Gastroesophageal sphincter (tissue), 4 donors: ENCODE measurements at regions not wholly inside any gene's neighbourhood (a gene's known extent, or its start where the extent isn't known, plus 50 kb on each side); places are given as distances from the start of the nearest gene placed in this dataset.
"Not testable (repeated sequence)": the region's sequence is repeated elsewhere in the genome, so short reads cannot be mapped to it uniquely, and the experiment has no call there.

ENCODE experiments used
- ATAC-seq: fragments of 150-250 bp; one replicate; pipeline ENCODE4 v1.9.1; 2016; ENCODE audit warnings: mild to moderate bottlenecking, moderate library complexity
- H3K27ac ChIP-seq, 4 donors: fragments of 200-600 bp; sonication (generic) in 3 of 4; 1 replicate in 3 of 4; 2 replicates in 1 of 4; pipeline ENCODE4 v1.5.1; 2016 to 2019
- H3K27me3 ChIP-seq: fragments of 200-600 bp; sonication (generic); one replicate; pipeline ENCODE4 v1.5.1; 2019
- H3K36me3 ChIP-seq, 2 donors: fragments of 200-600 bp; sonication (generic); one replicate each; pipeline ENCODE4 v1.5.1; 2019; ENCODE audit warnings: control low read depth in 1 of 2
- H3K4me1 ChIP-seq, 3 donors: fragments of 200-600 bp; sonication (generic); 1 replicate in 2 of 3; 2 replicates in 1 of 3; pipeline ENCODE4 v1.5.1; 2016 to 2019; ENCODE audit warnings: control low read depth in 2 of 3
- H3K4me3 ChIP-seq, 2 donors: fragments of 200-600 bp; sonication (generic); one replicate each; pipeline ENCODE4 v1.5.1; 2019; ENCODE audit warnings: mild to moderate bottlenecking in 1 of 2, moderate library complexity in 1 of 2
- H3K9me3 ChIP-seq, 3 donors: fragments of 200-600 bp; sonication (generic); one replicate each; pipeline ENCODE4 v1.5.1; 2017 to 2019; ENCODE audit warnings: control low read depth in 2 of 3
- EP300 ChIP-seq: sonication (generic); formaldehyde crosslinking; IDR thresholded peaks from one replicate; pipeline ENCODE4 v1.6.1; 2017; ENCODE audit warnings: antibody characterized with exemption, mild to moderate bottlenecking
- POLR2A ChIP-seq, 2 donors: fragments of 450-650 bp; IDR thresholded peaks; one replicate each; pipeline ENCODE4 v1.6.1; 2017; ENCODE audit warnings: antibody characterized with exemption in 2 of 2, mild to moderate bottlenecking in 2 of 2, moderate library complexity in 1 of 2
- POLR2AphosphoS5 ChIP-seq: sonication (generic); formaldehyde crosslinking; IDR thresholded peaks from one replicate; pipeline ENCODE4 v1.6.1; 2017; ENCODE audit warnings: antibody characterized with exemption
- WGBS, 2 donors: methylation state at CpG; one replicate each; pipeline ENCODE4 v1.1.5; 2018; ENCODE audit warnings: low coverage in 1 of 2; 5-methylcytosine and 5-hydroxymethylcytosine counted together
- TF ChIP-seq, protein P1 (sequence below), 4 experiments: fragments of 200-600 bp in 2 of 4; fragments of 450-650 bp in 2 of 4; sonication (generic) in 1 of 4; IDR thresholded peaks; one replicate each; pipeline ENCODE4 v1.5.1; 2017 to 2019; ENCODE audit warnings: antibody characterized with exemption in 4 of 4, mild to moderate bottlenecking in 2 of 4, moderate library complexity in 2 of 4

DNA sequence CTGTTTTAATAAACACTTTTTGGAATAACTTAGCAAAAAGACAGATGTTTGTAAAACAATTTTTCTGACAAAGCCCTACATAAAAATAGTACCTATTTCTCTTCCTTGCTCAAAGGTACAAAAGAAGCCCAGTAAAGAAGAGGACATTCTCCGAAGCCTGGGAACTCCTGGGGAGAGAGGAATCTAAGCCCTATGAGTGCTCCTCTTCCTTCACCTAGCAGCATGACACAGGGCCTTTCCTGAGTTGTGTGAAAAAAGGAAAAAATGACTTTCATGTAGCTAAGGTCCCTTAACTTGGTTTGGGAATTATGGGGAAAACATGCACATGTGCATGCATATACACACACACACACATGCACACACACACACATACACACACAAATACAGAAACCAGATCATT is 586.9 kb downstream of the TMA16 start:
- H3K9me3 ChIP-seq, result no peaks in the 10 kb centered on the region
- no peaks in the 10 kb centered on the region for H3K4me1 ChIP-seq
- ATAC-seq, result no peak
- no peak overlapping the region for H3K27ac ChIP-seq
- H3K27me3 ChIP-seq, result no peaks in the 10 kb centered on the region
- no peak overlapping the region for H3K4me3 ChIP-seq
- H3K36me3 ChIP-seq, result no peaks in the 10 kb centered on the region
- WGBS, 2 donors, result 65 to 100% methylated on average over 1 of the region's 1 CpG
- TF ChIP-seq POLR2AphosphoS5 (no peak), EP300 (no peak), POLR2A (IDR thresholded peaks at IDR 0.05) (no peak)
- TF ChIP-seq, protein P1, sequence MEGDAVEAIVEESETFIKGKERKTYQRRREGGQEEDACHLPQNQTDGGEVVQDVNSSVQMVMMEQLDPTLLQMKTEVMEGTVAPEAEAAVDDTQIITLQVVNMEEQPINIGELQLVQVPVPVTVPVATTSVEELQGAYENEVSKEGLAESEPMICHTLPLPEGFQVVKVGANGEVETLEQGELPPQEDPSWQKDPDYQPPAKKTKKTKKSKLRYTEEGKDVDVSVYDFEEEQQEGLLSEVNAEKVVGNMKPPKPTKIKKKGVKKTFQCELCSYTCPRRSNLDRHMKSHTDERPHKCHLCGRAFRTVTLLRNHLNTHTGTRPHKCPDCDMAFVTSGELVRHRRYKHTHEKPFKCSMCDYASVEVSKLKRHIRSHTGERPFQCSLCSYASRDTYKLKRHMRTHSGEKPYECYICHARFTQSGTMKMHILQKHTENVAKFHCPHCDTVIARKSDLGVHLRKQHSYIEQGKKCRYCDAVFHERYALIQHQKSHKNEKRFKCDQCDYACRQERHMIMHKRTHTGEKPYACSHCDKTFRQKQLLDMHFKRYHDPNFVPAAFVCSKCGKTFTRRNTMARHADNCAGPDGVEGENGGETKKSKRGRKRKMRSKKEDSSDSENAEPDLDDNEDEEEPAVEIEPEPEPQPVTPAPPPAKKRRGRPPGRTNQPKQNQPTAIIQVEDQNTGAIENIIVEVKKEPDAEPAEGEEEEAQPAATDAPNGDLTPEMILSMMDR (IDR thresholded peaks at IDR 0.05), result no peak

DNA sequence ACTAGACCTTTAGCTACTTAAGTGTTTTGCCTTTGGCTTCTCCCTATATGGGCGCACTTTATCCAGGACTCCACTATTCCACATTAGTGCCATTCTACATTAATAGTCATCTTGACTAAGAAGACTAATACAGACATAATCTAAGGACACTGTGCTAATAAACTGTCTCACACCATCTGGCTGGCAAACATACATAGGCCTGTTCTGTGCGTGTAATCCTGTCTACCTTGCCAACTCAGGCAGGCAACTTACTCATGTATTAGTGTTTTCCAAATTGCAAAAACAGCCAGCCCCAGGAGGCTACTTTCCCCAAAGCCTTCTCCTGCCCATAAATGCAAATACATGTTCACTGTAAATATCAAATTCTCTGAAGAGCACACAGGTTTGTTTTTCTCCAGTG is 587.3 kb downstream of the TMA16 start:
- TF ChIP-seq EP300 (no peak), POLR2A (IDR thresholded peaks at IDR 0.05) (no peak), POLR2AphosphoS5 (no peak)
- TF ChIP-seq, protein P1 (IDR thresholded peaks at IDR 0.05), result no peak
- Histone ChIP-seq H3K27ac (no peak overlapping the region), H3K4me1 (no peaks in the 10 kb centered on the region), H3K36me3 (no peaks in the 10 kb centered on the region), H3K27me3 (no peaks in the 10 kb centered on the region), H3K4me3 (no peak overlapping the region), H3K9me3 (no peaks in the 10 kb centered on the region)
- ATAC-seq, result no peak
- 84 to 100% methylated on average over 1 to 2 of the region's 2 CpGs for WGBS, 2 donors

DNA sequence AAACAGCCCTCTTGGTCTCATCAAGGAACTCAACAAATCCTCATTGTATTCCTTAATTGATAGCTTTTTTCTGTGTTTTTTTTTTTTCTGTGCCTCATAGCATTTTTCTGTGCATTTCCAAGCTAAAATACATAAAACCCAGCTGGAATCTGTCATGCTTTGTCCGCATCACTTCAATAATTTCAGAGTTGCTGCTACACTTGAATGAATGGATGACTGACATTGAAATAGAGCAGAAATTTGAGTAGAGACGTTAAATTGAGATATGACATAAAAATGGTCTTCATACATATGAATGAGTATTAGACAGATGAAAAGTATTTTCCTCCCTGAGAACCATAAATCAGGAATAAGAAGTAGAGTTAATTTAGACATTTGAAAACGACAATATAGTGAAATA is 593.2 kb downstream of the TMA16 start:
- 66 to 70% methylated on average over 3 of the region's 3 CpGs for whole genome bisulfite sequencing, 2 donors
- TF ChIP-seq EP300 (no peak), POLR2A (IDR thresholded peaks at IDR 0.05) (no peak), POLR2AphosphoS5 (no peak)
- TF ChIP-seq, protein P1 (IDR thresholded peaks at IDR 0.05), result no peak
- H3K4me3 ChIP-seq, result no peak overlapping the region
- ATAC-seq, result no peak
- H3K27me3 ChIP-seq, result no peaks in the 10 kb centered on the region
- H3K36me3 ChIP-seq, result no peaks in the 10 kb centered on the region
- no peaks in the 10 kb centered on the region for H3K4me1 ChIP-seq
- no peaks in the 10 kb centered on the region for H3K9me3 ChIP-seq
- no peak overlapping the region for H3K27ac ChIP-seq

DNA sequence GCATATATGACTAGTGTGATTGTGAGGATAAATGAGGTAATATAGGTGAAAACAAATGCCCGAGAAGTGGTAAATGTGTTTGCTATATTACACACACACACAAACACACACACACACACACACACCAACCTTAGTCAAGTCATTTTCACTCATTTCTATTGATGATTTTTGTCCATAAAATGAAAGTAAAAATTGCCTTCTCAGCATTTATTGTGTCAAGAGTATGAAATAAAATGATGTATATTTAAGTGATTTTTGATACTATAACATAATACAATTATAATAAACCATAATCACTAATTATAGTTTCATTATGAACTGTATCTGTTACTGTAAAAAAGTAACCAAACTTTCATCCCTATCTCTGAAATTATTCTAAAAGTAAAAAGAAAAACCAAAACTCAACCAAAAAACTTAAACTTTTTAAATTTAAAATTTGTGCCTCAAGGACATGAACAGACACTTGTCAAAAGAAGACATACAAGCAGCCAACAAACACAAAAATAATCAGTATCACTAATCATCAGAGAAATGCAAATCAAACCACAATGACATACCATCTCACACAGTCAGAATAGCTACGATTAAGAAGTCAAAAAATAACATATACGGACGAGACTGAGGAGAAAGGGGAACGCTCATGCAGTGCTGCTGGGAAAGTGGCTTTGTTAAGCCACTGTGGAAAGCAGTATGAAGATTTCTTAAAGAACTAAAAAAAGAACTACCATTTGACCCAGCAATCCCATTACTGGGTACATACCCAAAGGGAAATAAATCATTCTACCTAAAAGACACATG is 601.0 kb downstream of the TMA16 start:
- H3K27me3 ChIP-seq, result no peaks in the 10 kb centered on the region
- H3K36me3 ChIP-seq, result no peaks in the 10 kb centered on the region
- no peak for TF ChIP-seq EP300
- TF ChIP-seq, protein P1 (IDR thresholded peaks at IDR 0.05), result no peak
- H3K27ac ChIP-seq, result no peak overlapping the region
- 91 to 92% methylated on average over 4 to 5 of the region's 5 CpGs for WGBS, 2 donors
- no peaks in the 10 kb centered on the region for H3K4me1 ChIP-seq
- H3K9me3 ChIP-seq, result no peaks in the 10 kb centered on the region
- no peak overlapping the region for H3K4me3 ChIP-seq
- no peak for ATAC-seq

DNA sequence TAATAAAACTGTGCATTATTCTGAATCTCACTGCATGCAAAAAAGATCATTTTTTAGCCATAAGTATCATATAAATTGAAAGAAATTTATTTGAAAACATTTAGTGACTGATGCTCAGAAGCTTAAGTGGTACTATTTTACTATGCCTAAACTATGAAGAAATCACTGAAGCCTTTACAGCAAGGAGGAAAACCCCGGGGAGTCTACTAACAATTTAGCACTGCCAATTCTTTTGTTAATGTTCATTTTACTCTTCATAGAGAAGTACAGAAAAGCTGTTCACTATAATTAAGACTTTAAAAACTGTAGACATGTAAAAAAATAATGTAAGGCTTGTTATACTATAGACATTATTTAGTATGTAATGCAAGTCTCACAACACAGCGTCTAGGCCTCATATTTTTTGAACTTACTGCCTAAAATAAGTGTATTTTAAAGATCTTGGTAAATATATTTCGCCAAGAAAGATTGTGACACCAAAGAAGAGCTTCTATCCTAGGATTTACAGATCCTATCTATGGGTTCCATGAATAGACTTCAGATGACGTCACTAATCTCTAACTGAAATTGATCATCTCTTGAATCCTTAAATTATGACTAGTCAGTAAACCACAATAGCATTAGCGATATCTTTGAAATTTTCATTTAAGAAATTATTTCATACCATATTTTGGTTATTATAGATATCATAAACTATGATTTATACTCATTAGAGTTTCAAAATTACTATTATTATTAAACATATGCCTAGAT is 602.5 kb downstream of the TMA16 start:
- no peak for ATAC-seq
- no peaks in the 10 kb centered on the region for H3K27me3 ChIP-seq
- H3K4me1 ChIP-seq, result no peaks in the 10 kb centered on the region
- TF ChIP-seq, protein P1 (IDR thresholded peaks at IDR 0.05), result no peak
- TF ChIP-seq POLR2A (IDR thresholded peaks at IDR 0.05) (no peak), EP300 (no peak), POLR2AphosphoS5 (no peak)
- H3K27ac ChIP-seq, result no peak overlapping the region
- 86 to 92% methylated on average over 5 of the region's 5 CpGs for WGBS, 2 donors
- H3K36me3 ChIP-seq, result no peaks in the 10 kb centered on the region
- no peaks in the 10 kb centered on the region for H3K9me3 ChIP-seq
- no peak overlapping the region for H3K4me3 ChIP-seq

DNA sequence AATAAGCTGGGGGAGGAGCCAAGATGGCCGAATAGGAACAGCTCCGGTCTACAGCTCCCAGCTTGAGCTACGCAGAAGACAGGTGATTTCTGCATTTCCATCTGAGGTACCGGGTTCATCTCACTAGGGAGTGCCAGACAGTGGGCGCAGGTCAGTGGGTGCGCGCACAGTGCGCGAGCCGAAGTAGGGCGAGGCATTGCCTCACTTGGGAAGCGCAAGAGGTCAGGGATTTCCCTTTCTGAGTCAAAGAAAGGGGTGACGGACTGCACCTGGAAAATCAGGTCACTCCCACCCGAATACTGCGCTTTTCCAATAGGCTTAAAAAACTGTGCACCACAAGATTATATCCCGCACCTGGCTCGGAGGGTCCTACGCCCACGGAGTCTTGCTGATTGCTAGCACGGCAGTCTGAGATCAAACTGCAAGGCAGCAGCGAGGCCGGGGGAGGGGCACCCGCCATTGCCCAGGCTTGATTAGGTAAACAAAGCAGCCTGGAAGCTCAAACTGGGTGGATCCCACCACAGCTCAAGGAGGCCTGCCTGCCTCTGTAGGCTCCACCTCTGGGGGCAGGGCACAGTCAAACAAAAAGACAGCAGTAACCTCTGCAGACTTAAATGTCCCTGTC is 606.4 kb downstream of the TMA16 start:
- H3K36me3 ChIP-seq, H3K9me3 ChIP-seq, H3K27me3 ChIP-seq, ATAC-seq, H3K27ac ChIP-seq, H3K4me1 ChIP-seq, H3K4me3 ChIP-seq: not testable (repeated sequence)
- WGBS, 2 donors, result 92 to 100% methylated on average over 4 to 18 of the region's 23 CpGs
